NCI-H69 (cell line): ENCODE measurements at regions not wholly inside any gene's neighbourhood (a gene's known extent, or its start where the extent isn't known, plus 50 kb on each side); places are given as distances from the start of the nearest gene placed in this dataset.
A peak's percentile ranks its signal among the peaks of the same experiment; 100 is the strongest.

Source experiments
- DNase-seq: peaks from one replicate; lab custom pipeline; 2025; lab: John Stamatoyannopoulos, UW

GRCh38 chr3:55413236-55413635, 73.9 kb downstream of the WNT5A start:
- no peak for DNase-seq

GRCh38 chr3:55412545-55412944, 74.6 kb downstream of the WNT5A start:
- no peak for DNase-seq

- DNase-seq = no peak
These were observed 77.3 kb downstream of the WNT5A start for GRCh38 chr3:55409806-55410205.

GRCh38 chr3:55408193-55408826, 78.8 kb downstream of the WNT5A start:
- no peak for DNase-seq

- no peak for DNase-seq
These were observed 79.7 kb downstream of the WNT5A start for GRCh38 chr3:55407426-55407820.

- no peak for DNase-seq
These were observed 80.2 kb downstream of the WNT5A start for GRCh38 chr3:55406696-55407425.

- DNase-seq = peak; percentile 30
These were observed 81.7 kb downstream of the WNT5A start for GRCh38 chr3:55405436-55405835.

GRCh38 chr3:55402886-55403609, 84.1 kb downstream of the WNT5A start:
- peak; percentile 91 for DNase-seq

- DNase-seq = no peak
These were observed 106.5 kb downstream of the WNT5A start for GRCh38 chr3:55380561-55380960.

- DNase-seq = no peak
These were observed 110.3 kb downstream of the WNT5A start for GRCh38 chr3:55376753-55377347.

- DNase-seq = no peak
These were observed 113.7 kb downstream of the WNT5A start for GRCh38 chr3:55373423-55373822.

GRCh38 chr3:55370272-55370671, 116.8 kb downstream of the WNT5A start:
- DNase-seq = no peak

GRCh38 chr3:55369141-55369847, 117.8 kb downstream of the WNT5A start:
- DNase-seq = peak; percentile 26

- DNase-seq = no peak
These were observed 118.7 kb downstream of the WNT5A start for GRCh38 chr3:55368366-55368765.

GRCh38 chr3:55367384-55367783, 119.7 kb downstream of the WNT5A start:
- DNase-seq = no peak

- no peak for DNase-seq
These were observed 122.7 kb downstream of the WNT5A start for GRCh38 chr3:55364421-55364820.

GRCh38 chr3:55362210-55362960, 124.7 kb downstream of the WNT5A start:
- DNase-seq = no peak

GRCh38 chr3:55357796-55358195, 129.3 kb downstream of the WNT5A start:
- no peak for DNase-seq

GRCh38 chr3:55352668-55353067, 134.4 kb downstream of the WNT5A start:
- no peak for DNase-seq

GRCh38 chr3:55349851-55350250, 137.3 kb downstream of the WNT5A start:
- DNase-seq = no peak
